ENCODE measurements at regions not wholly inside any gene's neighbourhood (a gene's known extent, or its start where the extent isn't known, plus 50 kb on each side); places are given as distances from the start of the nearest gene placed in this dataset.

DNA sequence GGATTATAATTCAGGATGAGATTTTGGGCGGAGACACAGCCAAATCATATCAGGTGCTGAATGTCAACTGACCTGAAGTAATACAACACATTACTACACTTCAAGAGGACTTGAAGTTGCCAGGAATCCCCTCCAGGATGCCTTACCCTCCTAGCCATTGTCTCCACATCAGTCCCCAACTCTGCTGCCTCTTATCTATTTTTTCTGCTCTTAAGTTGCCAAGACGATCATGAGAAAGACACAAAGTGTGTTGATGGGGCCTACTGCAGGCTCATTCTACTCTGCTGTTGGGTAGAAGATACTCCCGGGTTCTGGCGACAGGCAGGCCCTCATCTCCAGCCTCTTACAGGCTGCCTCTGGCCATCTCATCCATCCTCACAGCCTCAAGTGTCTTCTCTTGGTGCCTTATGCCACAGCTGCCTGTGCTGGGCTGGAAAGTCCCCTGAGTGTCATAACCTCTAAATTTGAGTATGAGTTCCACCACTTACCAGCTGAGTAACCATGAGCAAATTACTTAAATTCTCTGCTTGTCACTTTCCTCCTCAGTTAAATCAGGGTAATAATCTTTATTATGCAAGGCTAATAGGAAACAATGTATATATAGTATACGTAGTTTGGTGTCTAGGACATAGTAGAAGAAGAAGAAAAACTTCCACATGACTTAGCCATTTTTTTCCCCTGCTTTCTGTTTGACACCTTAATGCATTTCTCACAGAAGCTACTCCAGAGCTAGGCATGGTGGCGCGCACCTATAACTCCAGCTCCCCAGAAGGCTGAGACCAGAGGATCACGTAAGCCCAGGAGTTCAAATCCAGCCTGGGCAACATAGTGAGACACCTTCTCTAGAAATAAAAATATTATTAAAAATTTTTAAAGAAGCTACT, 73.0 kb upstream of the SNX2 start:
- Histone ChIP-seq H3K18ac (ENCODE audit: low read depth, low read length) (no peak overlapping the region), H4K5ac (ENCODE audit: low read depth, low read length) (no peak overlapping the region), H3K9ac (ENCODE audit: low read depth, low read length) (no peak overlapping the region), H2AK5ac (ENCODE audit: low read depth, low read length) (no peak overlapping the region), H3K4me2 (ENCODE audit: low read depth, low read length) (no peak overlapping the region), H2AFZ (replicated peaks; ENCODE audit: low read length, poor library complexity) (no peak overlapping the region), H3K27me3 (ENCODE audit: control insufficient read depth, insufficient read depth, low read length) (peaks cover 2% of the 10 kb centered on the region; the same call in 1 of the 2 replicates), H3K4me3 (ENCODE audit: insufficient read depth, low read depth, low read length) (no peak overlapping the region), H4K91ac (ENCODE audit: insufficient read depth, low read depth, low read length) (no peak overlapping the region), H3K56ac (ENCODE audit: extremely low read depth, insufficient read depth, low read length) (no peak overlapping the region), H4K20me1 (ENCODE audit: insufficient read depth, low read length) (no peaks in the 10 kb centered on the region), H2BK120ac (ENCODE audit: low read depth, low read length) (no peak overlapping the region), H4K8ac (ENCODE audit: low read depth in 2 of 2, low read length in 2 of 2) (no peak overlapping the region), H2AK9ac (replicated peaks; ENCODE audit: low read depth, low read length, poor library complexity) (no peak overlapping the region), H3K9me1 (ENCODE audit: insufficient read depth, low read length) (no peaks in the 10 kb centered on the region), H3K79me1 (ENCODE audit: low read depth in 1 of 2, low read length in 2 of 2) (no peaks in the 10 kb centered on the region), H2BK15ac (ENCODE audit: low read depth, low read length) (no peak overlapping the region), H2BK5ac (ENCODE audit: low read depth, low read length, poor library complexity, severe bottlenecking) (no peak overlapping the region), H3K27ac (ENCODE audit: insufficient read depth, low read length) (no peak overlapping the region), H3K9me3 (ENCODE audit: control insufficient read depth, insufficient read depth, low read length) (no peaks in the 10 kb centered on the region), H3K36me3 (ENCODE audit: control insufficient read depth, insufficient read depth, low read length) (no peaks in the 10 kb centered on the region), H3K23ac (ENCODE audit: low read depth, low read length) (no peak overlapping the region), H2BK20ac (ENCODE audit: low read depth, low read length) (no peak overlapping the region), H3K4me1 (ENCODE audit: control insufficient read depth, insufficient read depth, low read length) (no peaks in the 10 kb centered on the region), H3K4ac (ENCODE audit: low read depth, low read length) (no peak overlapping the region), H3K14ac (replicated peaks; ENCODE audit: low read depth, low read length) (no peak overlapping the region)
- intact Hi-C loops (cut with micrococcal nuclease) (loop anchor here (10.0 kb wide), 3 partner anchors 143 to 643 kb away; partner anchors contain the start of gene SNX24), dilution Hi-C loops (cut with HindIII; ENCODE audit: low sequenced_read_pairs, unreplicated experiment) (no loop called here), in situ Hi-C loops (cut with MboI; ENCODE audit: low sequenced_read_pairs) (no loop called here)
- ChIA-PET CTCF (no interaction called here), POLR2A (ENCODE audit: unreplicated experiment) (no interaction called here)
- no TSS peak for BruUV-seq (replicated peaks)
- ATAC-seq (ENCODE audit: low read depth), result no peak
- no CpG with 5 or more reads among the region's 8 CpGs for WGBS, 2 experiments (ENCODE audit: extremely low coverage in 2 of 2, insufficient read length in 1 of 2)
- DNase-seq, result no peak
- TF ChIP-seq, protein P1, sequence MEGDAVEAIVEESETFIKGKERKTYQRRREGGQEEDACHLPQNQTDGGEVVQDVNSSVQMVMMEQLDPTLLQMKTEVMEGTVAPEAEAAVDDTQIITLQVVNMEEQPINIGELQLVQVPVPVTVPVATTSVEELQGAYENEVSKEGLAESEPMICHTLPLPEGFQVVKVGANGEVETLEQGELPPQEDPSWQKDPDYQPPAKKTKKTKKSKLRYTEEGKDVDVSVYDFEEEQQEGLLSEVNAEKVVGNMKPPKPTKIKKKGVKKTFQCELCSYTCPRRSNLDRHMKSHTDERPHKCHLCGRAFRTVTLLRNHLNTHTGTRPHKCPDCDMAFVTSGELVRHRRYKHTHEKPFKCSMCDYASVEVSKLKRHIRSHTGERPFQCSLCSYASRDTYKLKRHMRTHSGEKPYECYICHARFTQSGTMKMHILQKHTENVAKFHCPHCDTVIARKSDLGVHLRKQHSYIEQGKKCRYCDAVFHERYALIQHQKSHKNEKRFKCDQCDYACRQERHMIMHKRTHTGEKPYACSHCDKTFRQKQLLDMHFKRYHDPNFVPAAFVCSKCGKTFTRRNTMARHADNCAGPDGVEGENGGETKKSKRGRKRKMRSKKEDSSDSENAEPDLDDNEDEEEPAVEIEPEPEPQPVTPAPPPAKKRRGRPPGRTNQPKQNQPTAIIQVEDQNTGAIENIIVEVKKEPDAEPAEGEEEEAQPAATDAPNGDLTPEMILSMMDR (conservative IDR thresholded peaks at IDR 0.05; ENCODE audit: low read depth, low read length), result no peak
- TF ChIP-seq POLR2A (IDR thresholded peaks at IDR 0.05; ENCODE audit: low read depth, low read length) (no peak), MXI1 (IDR thresholded peaks at IDR 0.05; ENCODE audit: borderline replicate concordance, low read depth, low read length) (no peak), SMC3 (IDR thresholded peaks at IDR 0.05; ENCODE audit: low read depth, low read length) (no peak), BHLHE40 (IDR thresholded peaks at IDR 0.05; ENCODE audit: low read depth, low read length) (no peak), CEBPB (IDR thresholded peaks at IDR 0.05; ENCODE audit: low read depth, low read length) (no peak), ELK1 (IDR thresholded peaks at IDR 0.05; ENCODE audit: borderline replicate concordance, low read depth, low read length) (no peak), RCOR1 (IDR thresholded peaks at IDR 0.05; ENCODE audit: insufficient replicate concordance, low read length) (no peak), FOS (IDR thresholded peaks at IDR 0.05; ENCODE audit: low read depth, low read length) (no peak), RFX5 (IDR thresholded peaks at IDR 0.05; ENCODE audit: low read depth, low read length) (no peak), MAFK (IDR thresholded peaks at IDR 0.05; ENCODE audit: low read depth, low read length) (no peak), RAD21 (IDR thresholded peaks at IDR 0.05; ENCODE audit: low read length) (no peak), NFE2L2 (IDR thresholded peaks at IDR 0.05; ENCODE audit: low read depth, low read length) (no peak), CHD1 (IDR thresholded peaks at IDR 0.05; ENCODE audit: low read depth, low read length) (no peak)
- TF ChIP-seq, protein P2, sequence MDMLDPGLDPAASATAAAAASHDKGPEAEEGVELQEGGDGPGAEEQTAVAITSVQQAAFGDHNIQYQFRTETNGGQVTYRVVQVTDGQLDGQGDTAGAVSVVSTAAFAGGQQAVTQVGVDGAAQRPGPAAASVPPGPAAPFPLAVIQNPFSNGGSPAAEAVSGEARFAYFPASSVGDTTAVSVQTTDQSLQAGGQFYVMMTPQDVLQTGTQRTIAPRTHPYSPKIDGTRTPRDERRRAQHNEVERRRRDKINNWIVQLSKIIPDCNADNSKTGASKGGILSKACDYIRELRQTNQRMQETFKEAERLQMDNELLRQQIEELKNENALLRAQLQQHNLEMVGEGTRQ (IDR thresholded peaks at IDR 0.05; ENCODE audit: low read depth, low read length), result no peak

All from IMR-90 (cell line).